Activated CD8-positive, alpha-beta T cell treated with anti-CD3 and anti-CD28 coated beads for 36 hours (primary cell): ENCODE measurements at regions not wholly inside any gene's neighbourhood (a gene's known extent, or its start where the extent isn't known, plus 50 kb on each side); places are given as distances from the start of the nearest gene placed in this dataset.

Experiments
- ATAC-seq: fragments of 200-7000 bp; cut with Tn5 transposase; one replicate; pipeline ENCODE4 v1.10.0; 2021; ENCODE audit warnings: mild to moderate bottlenecking, moderate library complexity
- CTCF ChIA-PET: fragments of 350-600 bp; sonication (Branson Sonifier 250); formaldehyde crosslinking; loops from one replicate; lab custom pipeline; 2021; ENCODE audit warnings: antibody characterized with exemption; lab: Charles Lee
- POLR2A ChIA-PET: fragments of 350-600 bp; sonication (Branson Sonifier 250); formaldehyde crosslinking; loops from one replicate; lab custom pipeline; 2021; ENCODE audit warnings: antibody characterized with exemption; lab: Charles Lee
- DNase-seq: peaks from one replicate; pipeline ENCODE4 v3.0.0-alpha.2; 2020
- H3K27ac Mint-ChIP-seq: one replicate; pipeline ENCODE4 v1.8.0; 2021; ENCODE audit warnings: mild to moderate bottlenecking, mixed read lengths
- H3K27me3 Mint-ChIP-seq: one replicate; pipeline ENCODE4 v1.8.0; 2021; ENCODE audit warnings: mixed read lengths
- H3K36me3 Mint-ChIP-seq: one replicate; pipeline ENCODE4 v1.8.0; 2021; ENCODE audit warnings: low read depth, mixed read lengths
- H3K4me1 Mint-ChIP-seq: one replicate; pipeline ENCODE4 v1.8.0; 2021; ENCODE audit warnings: low read depth, mixed read lengths
- H3K4me3 Mint-ChIP-seq: one replicate; pipeline ENCODE4 v1.8.0; 2021; ENCODE audit warnings: mild to moderate bottlenecking, moderate library complexity, mixed read lengths
- H3K9me3 Mint-ChIP-seq: one replicate; pipeline ENCODE4 v1.8.0; 2021; ENCODE audit warnings: mixed read lengths
- CTCF ChIP-seq: fragments of 200-600 bp; IDR thresholded peaks from one replicate; pipeline ENCODE4 v1.8.0; 2022; ENCODE audit warnings: antibody characterized with exemption, mild to moderate bottlenecking
- intact Hi-C: fragments of 100-400 bp; cut with micrococcal nuclease; formaldehyde crosslinking; loops from one replicate; pipeline ENCODE4 v1.10.0; 2022

- Mint-ChIP-seq H3K36me3 (no peaks in the 10 kb centered on the region), H3K4me1 (no peaks in the 10 kb centered on the region), H3K27me3 (no peaks in the 10 kb centered on the region), H3K27ac (no peak overlapping the region), H3K4me3 (no peak overlapping the region), H3K9me3 (no peaks in the 10 kb centered on the region)
- ChIA-PET CTCF (no interaction called here), POLR2A (no interaction called here)
- TF ChIP-seq CTCF, result no peak
- intact Hi-C loops, result no loop called here
- ATAC-seq, result no peak
- no peak for DNase-seq
These were observed 287.9 kb upstream of the NBEA start for GRCh38 chr13:34654203-34654602.

GRCh38 chr13:34654647-34655046 lies 287.4 kb upstream of the NBEA start:
- ATAC-seq (no peak), DNase-seq (no peak)
- intact Hi-C loops, result no loop called here
- H3K27me3 Mint-ChIP-seq, result no peaks in the 10 kb centered on the region
- no peak overlapping the region for H3K27ac Mint-ChIP-seq
- ChIA-PET POLR2A (no interaction called here), CTCF (no interaction called here)
- H3K4me1 Mint-ChIP-seq, result no peaks in the 10 kb centered on the region
- H3K9me3 Mint-ChIP-seq, result no peaks in the 10 kb centered on the region
- no peak for TF ChIP-seq CTCF
- H3K36me3 Mint-ChIP-seq, result no peaks in the 10 kb centered on the region
- H3K4me3 Mint-ChIP-seq, result no peak overlapping the region

GRCh38 chr13:34655554-34655953 lies 286.5 kb upstream of the NBEA start:
- Mint-ChIP-seq H3K4me3 (no peak overlapping the region), H3K4me1 (no peaks in the 10 kb centered on the region), H3K27ac (no peak overlapping the region), H3K27me3 (no peaks in the 10 kb centered on the region), H3K36me3 (no peaks in the 10 kb centered on the region), H3K9me3 (no peaks in the 10 kb centered on the region)
- POLR2A ChIA-PET, result no interaction called here
- CTCF ChIA-PET, result no interaction called here
- intact Hi-C loops, result no loop called here
- DNase-seq (no peak), ATAC-seq (no peak)
- no peak for TF ChIP-seq CTCF

GRCh38 chr13:34657716-34658115 lies 284.4 kb upstream of the NBEA start:
- Mint-ChIP-seq H3K36me3 (no peaks in the 10 kb centered on the region), H3K27me3 (no peaks in the 10 kb centered on the region), H3K4me3 (no peak overlapping the region), H3K27ac (no peak overlapping the region), H3K9me3 (no peaks in the 10 kb centered on the region), H3K4me1 (no peaks in the 10 kb centered on the region)
- intact Hi-C loops, result no loop called here
- DNase-seq (no peak), ATAC-seq (no peak)
- ChIA-PET POLR2A (no interaction called here), CTCF (no interaction called here)
- TF ChIP-seq CTCF, result no peak

- Mint-ChIP-seq H3K36me3 (no peaks in the 10 kb centered on the region), H3K4me3 (no peak overlapping the region), H3K27me3 (peaks cover 3% of the 10 kb centered on the region), H3K27ac (no peak overlapping the region), H3K9me3 (no peaks in the 10 kb centered on the region), H3K4me1 (no peaks in the 10 kb centered on the region)
- intact Hi-C loops, result no loop called here
- CTCF ChIA-PET, result no interaction called here
- ATAC-seq (no peak), DNase-seq (no peak)
- no peak for TF ChIP-seq CTCF
- POLR2A ChIA-PET, result no interaction called here
These were observed 274.5 kb upstream of the NBEA start for GRCh38 chr13:34667286-34668218.
